ENCODE measurements at regions not wholly inside any gene's neighbourhood (a gene's known extent, or its start where the extent isn't known, plus 50 kb on each side); places are given as distances from the start of the nearest gene placed in this dataset.

DNA sequence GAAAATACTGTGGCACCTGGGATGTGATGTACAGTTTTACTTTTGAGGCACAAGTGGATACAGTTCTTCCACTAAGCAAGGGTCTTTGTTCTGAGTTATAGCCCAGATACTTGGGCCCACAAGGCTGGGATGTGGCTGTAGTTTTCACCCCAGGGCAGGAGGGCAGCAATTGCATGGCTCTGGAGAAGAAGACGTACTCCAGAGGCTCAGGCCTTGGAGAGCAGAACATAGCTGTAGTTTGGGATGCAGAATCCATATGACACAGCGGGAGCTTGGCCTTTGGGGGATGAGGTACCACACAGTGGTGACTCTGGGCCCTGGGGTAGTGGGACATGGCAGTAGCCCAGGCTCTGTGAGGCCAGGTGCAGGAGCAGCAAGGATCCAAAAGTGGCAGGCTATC is 110.8 kb upstream of the FSTL4 start:
- Histone ChIP-seq H3K27me3 (replicated peaks; ENCODE audit: insufficient read depth, low read depth, low read length, poor library complexity) (no peaks in the 10 kb centered on the region), H3K27ac (ENCODE audit: low read depth, low read length, poor library complexity, severe bottlenecking) (no peak overlapping the region), H3K9me3 (ENCODE audit: low read depth, low read length, poor library complexity, severe bottlenecking) (peaks cover 4% of the 10 kb centered on the region), H3K36me3 (ENCODE audit: insufficient read depth, low read length, poor library complexity, severe bottlenecking) (no peaks in the 10 kb centered on the region), H3K4me3 (ENCODE audit: low read depth, low read length, poor library complexity, severe bottlenecking) (no peak overlapping the region), H3K4me1 (ENCODE audit: insufficient read depth, low read length, poor library complexity, severe bottlenecking) (no peaks in the 10 kb centered on the region)
- no peak for TF ChIP-seq EZH2 (IDR thresholded peaks at IDR 0.05; ENCODE audit: borderline replicate concordance, low read depth, low read length, poor library complexity, severe bottlenecking)
- TF ChIP-seq, protein P1, sequence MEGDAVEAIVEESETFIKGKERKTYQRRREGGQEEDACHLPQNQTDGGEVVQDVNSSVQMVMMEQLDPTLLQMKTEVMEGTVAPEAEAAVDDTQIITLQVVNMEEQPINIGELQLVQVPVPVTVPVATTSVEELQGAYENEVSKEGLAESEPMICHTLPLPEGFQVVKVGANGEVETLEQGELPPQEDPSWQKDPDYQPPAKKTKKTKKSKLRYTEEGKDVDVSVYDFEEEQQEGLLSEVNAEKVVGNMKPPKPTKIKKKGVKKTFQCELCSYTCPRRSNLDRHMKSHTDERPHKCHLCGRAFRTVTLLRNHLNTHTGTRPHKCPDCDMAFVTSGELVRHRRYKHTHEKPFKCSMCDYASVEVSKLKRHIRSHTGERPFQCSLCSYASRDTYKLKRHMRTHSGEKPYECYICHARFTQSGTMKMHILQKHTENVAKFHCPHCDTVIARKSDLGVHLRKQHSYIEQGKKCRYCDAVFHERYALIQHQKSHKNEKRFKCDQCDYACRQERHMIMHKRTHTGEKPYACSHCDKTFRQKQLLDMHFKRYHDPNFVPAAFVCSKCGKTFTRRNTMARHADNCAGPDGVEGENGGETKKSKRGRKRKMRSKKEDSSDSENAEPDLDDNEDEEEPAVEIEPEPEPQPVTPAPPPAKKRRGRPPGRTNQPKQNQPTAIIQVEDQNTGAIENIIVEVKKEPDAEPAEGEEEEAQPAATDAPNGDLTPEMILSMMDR (conservative IDR thresholded peaks at IDR 0.05; ENCODE audit: low read depth, low read length), result no peak
- CTCF ChIA-PET, result no interaction called here
- intact Hi-C loops (cut with micrococcal nuclease; ENCODE audit: unreplicated experiment), result no loop called here
- no TSS peak for BruUV-seq (replicated peaks)
- no peak for DNase-seq (ENCODE audit: low spot score)
- POLR2A ChIA-PET (ENCODE audit: low non-redundant PET), result no interaction called here

DNA sequence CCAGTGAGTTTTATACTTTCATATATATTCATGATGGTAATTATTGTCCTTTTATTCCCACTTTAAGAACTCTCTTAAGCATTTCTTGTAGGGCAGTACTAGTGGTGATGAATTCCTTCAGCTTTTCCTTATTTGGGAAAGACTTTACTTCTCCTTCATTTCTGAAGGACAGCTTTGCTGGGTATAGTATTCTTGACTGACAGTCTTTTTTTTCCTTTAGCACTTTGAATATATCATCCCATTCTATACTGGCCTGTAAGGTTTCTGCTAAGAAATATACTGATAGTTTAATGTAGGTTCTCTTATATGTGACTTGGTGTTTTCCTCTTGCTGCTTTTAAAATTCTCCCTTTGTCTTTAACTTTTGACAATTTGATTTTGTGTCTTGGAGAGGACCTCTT is 109.0 kb upstream of the FSTL4 start:
- no peak overlapping the region for H3K4me3 ChIP-seq (ENCODE audit: low read depth, low read length, poor library complexity, severe bottlenecking)
- no peaks in the 10 kb centered on the region for H3K4me1 ChIP-seq (ENCODE audit: insufficient read depth, low read length, poor library complexity, severe bottlenecking)
- DNase-seq (ENCODE audit: low spot score), result no peak
- H3K27ac ChIP-seq (ENCODE audit: low read depth, low read length, poor library complexity, severe bottlenecking), result no peak overlapping the region
- no peaks in the 10 kb centered on the region for H3K27me3 ChIP-seq (replicated peaks; ENCODE audit: insufficient read depth, low read depth, low read length, poor library complexity)
- intact Hi-C loops (cut with micrococcal nuclease; ENCODE audit: unreplicated experiment), result no loop called here
- TF ChIP-seq EZH2 (IDR thresholded peaks at IDR 0.05; ENCODE audit: borderline replicate concordance, low read depth, low read length, poor library complexity, severe bottlenecking), result no peak
- TF ChIP-seq, protein P1 (conservative IDR thresholded peaks at IDR 0.05; ENCODE audit: low read depth, low read length), result no peak
- H3K36me3 ChIP-seq (ENCODE audit: insufficient read depth, low read length, poor library complexity, severe bottlenecking), result no peaks in the 10 kb centered on the region
- H3K9me3 ChIP-seq (ENCODE audit: low read depth, low read length, poor library complexity, severe bottlenecking), result peaks cover 4% of the 10 kb centered on the region
- CTCF ChIA-PET, result no interaction called here
- POLR2A ChIA-PET (ENCODE audit: low non-redundant PET), result no interaction called here
- BruUV-seq (replicated peaks), result no TSS peak

DNA sequence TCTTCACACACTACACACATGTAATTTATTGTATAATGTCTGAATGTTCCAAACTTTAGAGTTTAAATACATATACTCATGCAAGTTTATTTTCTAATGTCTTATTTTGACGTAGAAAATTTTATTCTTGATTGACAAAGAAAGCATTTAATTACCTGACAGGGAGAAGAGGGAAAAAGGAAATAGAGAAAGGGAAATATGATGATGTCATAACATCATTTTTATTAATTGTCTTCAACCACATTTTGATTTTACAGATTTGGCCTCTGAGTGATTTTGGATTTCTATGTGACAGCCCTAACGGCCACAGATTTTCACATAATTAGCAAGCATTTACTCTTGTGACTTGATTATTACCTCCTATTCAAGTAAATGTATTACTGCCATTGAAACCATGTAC is 106.1 kb upstream of the FSTL4 start:
- Histone ChIP-seq H3K4me3 (ENCODE audit: low read depth, low read length, poor library complexity, severe bottlenecking) (no peak overlapping the region), H3K27ac (ENCODE audit: low read depth, low read length, poor library complexity, severe bottlenecking) (no peak overlapping the region), H3K9me3 (ENCODE audit: low read depth, low read length, poor library complexity, severe bottlenecking) (peaks cover 4% of the 10 kb centered on the region), H3K27me3 (replicated peaks; ENCODE audit: insufficient read depth, low read depth, low read length, poor library complexity) (no peaks in the 10 kb centered on the region), H3K36me3 (ENCODE audit: insufficient read depth, low read length, poor library complexity, severe bottlenecking) (no peaks in the 10 kb centered on the region), H3K4me1 (ENCODE audit: insufficient read depth, low read length, poor library complexity, severe bottlenecking) (no peaks in the 10 kb centered on the region)
- no TSS peak for BruUV-seq (replicated peaks)
- TF ChIP-seq, protein P1 (conservative IDR thresholded peaks at IDR 0.05; ENCODE audit: low read depth, low read length), result no peak
- no peak for TF ChIP-seq EZH2 (IDR thresholded peaks at IDR 0.05; ENCODE audit: borderline replicate concordance, low read depth, low read length, poor library complexity, severe bottlenecking)
- no peak for DNase-seq (ENCODE audit: low spot score)
- ChIA-PET CTCF (no interaction called here), POLR2A (ENCODE audit: low non-redundant PET) (no interaction called here)
- intact Hi-C loops (cut with micrococcal nuclease; ENCODE audit: unreplicated experiment), result no loop called here
